Tibial nerve (tissue), 4 donors: ENCODE measurements at regions not wholly inside any gene's neighbourhood (a gene's known extent, or its start where the extent isn't known, plus 50 kb on each side); places are given as distances from the start of the nearest gene placed in this dataset.

Source experiments
- DNase-seq, 2 donors: peaks; one replicate each; pipeline ENCODE4 v3.0.0-alpha.2; 2019; ENCODE audit warnings: low spot score in 2 of 2
- H3K27ac ChIP-seq, 4 donors: fragments of 200-600 bp; sonication (generic) in 3 of 4; one replicate each; pipeline ENCODE4 v1.5.1; 2017 to 2019; ENCODE audit warnings: mild to moderate bottlenecking in 1 of 4
- H3K27me3 ChIP-seq, 2 donors: fragments of 200-600 bp; sonication (generic) in 1 of 2; one replicate each; pipeline versions ENCODE4 v1.5.1 to v1.6.0; 2017 to 2019
- H3K36me3 ChIP-seq, 3 donors: fragments of 200-600 bp; sonication (generic); one replicate each; pipeline ENCODE4 v1.5.1; 2018 to 2019
- H3K4me1 ChIP-seq, 4 donors: fragments of 200-600 bp; sonication (generic) in 3 of 4; one replicate each; pipeline ENCODE4 v1.5.1; 2017 to 2019
- H3K4me3 ChIP-seq, 4 donors: fragments of 200-600 bp; sonication (generic) in 3 of 4; one replicate each; pipeline ENCODE4 v1.5.1; 2017 to 2019; ENCODE audit warnings: mild to moderate bottlenecking in 1 of 4, moderate library complexity in 1 of 4
- H3K9me3 ChIP-seq, 4 donors: fragments of 200-600 bp; sonication (generic) in 3 of 4; one replicate each; pipeline ENCODE4 v1.5.1; 2017 to 2019
- CTCF ChIP-seq, 5 experiments: fragments of 200-600 bp in 3 of 5; fragments of 450-650 bp in 2 of 5; sonication (generic) in 3 of 5; IDR thresholded peaks; one replicate each; pipeline ENCODE4 v1.5.1; 2016 to 2019; ENCODE audit warnings: antibody characterized with exemption in 5 of 5, mild to moderate bottlenecking in 3 of 5, moderate library complexity in 2 of 5
- EP300 ChIP-seq, 2 donors: sonication (generic); formaldehyde crosslinking; IDR thresholded peaks; one replicate each; pipeline ENCODE4 v1.6.1; 2017; ENCODE audit warnings: antibody characterized with exemption in 2 of 2, mild to moderate bottlenecking in 1 of 2
- POLR2A ChIP-seq, 2 donors: fragments of 450-650 bp; IDR thresholded peaks; one replicate each; pipeline ENCODE4 v1.6.1; 2017; ENCODE audit warnings: antibody characterized with exemption in 2 of 2, mild to moderate bottlenecking in 2 of 2, moderate library complexity in 2 of 2
- WGBS, 2 donors: methylation state at CpG; one replicate each; pipeline ENCODE4 v1.1.5; 2018; 5-methylcytosine and 5-hydroxymethylcytosine counted together

- Histone ChIP-seq H3K9me3 (no peaks in the 10 kb centered on the region), H3K27ac (no peak overlapping the region)
- 34 to 49% methylated on average over 2 of the region's 2 CpGs for WGBS, 2 donors
Measured at GRCh38 chr3:177429771-177430170, 232.5 kb upstream of the TBL1XR1 start.

GRCh38 chr3:177430653-177431052 lies 233.4 kb upstream of the TBL1XR1 start:
- TF ChIP-seq POLR2A (IDR thresholded peaks at IDR 0.05) (no peak), EP300 (IDR thresholded peaks at IDR 0.05) (no peak), CTCF (IDR thresholded peaks at IDR 0.05) (no peak)
- H3K36me3 ChIP-seq, result no peaks in the 10 kb centered on the region
- H3K27me3 ChIP-seq, result no peaks in the 10 kb centered on the region
- peaks cover 0 to 23% (median 4%) of the 10 kb centered on the region in 4 donors for H3K4me1 ChIP-seq
- H3K27ac ChIP-seq, result no peak overlapping the region
- DNase-seq, result no peak
- 92 to 93% methylated on average over 5 of the region's 5 CpGs for WGBS, 2 donors
- no peaks in the 10 kb centered on the region for H3K9me3 ChIP-seq
- H3K4me3 ChIP-seq, result no peak overlapping the region

More at GRCh38 chr3:177429771-177430170, 232.5 kb upstream of the TBL1XR1 start:
- H3K27me3 ChIP-seq, result no peaks in the 10 kb centered on the region
- H3K4me1 ChIP-seq, result peaks cover 0 to 24% (median 4%) of the 10 kb centered on the region in 4 donors
- no peak overlapping the region for H3K4me3 ChIP-seq
- no peak for DNase-seq
- no peak for TF ChIP-seq POLR2A (IDR thresholded peaks at IDR 0.05)
- no peak for TF ChIP-seq CTCF (IDR thresholded peaks at IDR 0.05)
- TF ChIP-seq EP300 (IDR thresholded peaks at IDR 0.05), result peak in 1 of 2 donors; percentile 14
- H3K36me3 ChIP-seq, result no peaks in the 10 kb centered on the region

GRCh38 chr3:177431525-177432176 lies 234.4 kb upstream of the TBL1XR1 start:
- Histone ChIP-seq H3K4me1 (peaks cover 0 to 20% (median 4%) of the 10 kb centered on the region in 4 donors), H3K9me3 (no peaks in the 10 kb centered on the region), H3K36me3 (no peaks in the 10 kb centered on the region), H3K27me3 (no peaks in the 10 kb centered on the region), H3K27ac (no peak overlapping the region), H3K4me3 (no peak overlapping the region)
- TF ChIP-seq CTCF (IDR thresholded peaks at IDR 0.05) (no peak), EP300 (IDR thresholded peaks at IDR 0.05) (no peak), POLR2A (IDR thresholded peaks at IDR 0.05) (no peak)
- WGBS, 2 donors, result 44 to 54% methylated on average over 7 of the region's 7 CpGs
- no peak for DNase-seq

GRCh38 chr3:177435301-177435700 lies 238.0 kb upstream of the TBL1XR1 start:
- 93 to 94% methylated on average over 3 of the region's 3 CpGs for WGBS, 2 donors

More at GRCh38 chr3:177435301-177435700, 238.0 kb upstream of the TBL1XR1 start:
- H3K36me3 ChIP-seq, result no peaks in the 10 kb centered on the region
- no peak for DNase-seq
- no peaks in the 10 kb centered on the region for H3K27me3 ChIP-seq
- no peaks in the 10 kb centered on the region for H3K9me3 ChIP-seq
- TF ChIP-seq POLR2A (IDR thresholded peaks at IDR 0.05) (no peak), EP300 (IDR thresholded peaks at IDR 0.05) (no peak), CTCF (IDR thresholded peaks at IDR 0.05) (no peak)
- H3K4me1 ChIP-seq, result peaks cover 0 to 5% (median 1%) of the 10 kb centered on the region in 4 donors
- H3K27ac ChIP-seq, result no peak overlapping the region
- H3K4me3 ChIP-seq, result no peak overlapping the region
